Activated T-cell treated with anti-CD3 and anti-CD28 coated beads for 24 hours (primary cell): ENCODE measurements at regions not wholly inside any gene's neighbourhood (a gene's known extent, or its start where the extent isn't known, plus 50 kb on each side); places are given as distances from the start of the nearest gene placed in this dataset.
"Not testable (repeated sequence)": the region's sequence is repeated elsewhere in the genome, so short reads cannot be mapped to it uniquely, and the experiment has no call there.

ENCODE experiments used
- DNase-seq: peaks from one replicate; pipeline ENCODE4 v3.0.0-alpha.2; 2020; ENCODE audit warnings: low read depth

DNA sequence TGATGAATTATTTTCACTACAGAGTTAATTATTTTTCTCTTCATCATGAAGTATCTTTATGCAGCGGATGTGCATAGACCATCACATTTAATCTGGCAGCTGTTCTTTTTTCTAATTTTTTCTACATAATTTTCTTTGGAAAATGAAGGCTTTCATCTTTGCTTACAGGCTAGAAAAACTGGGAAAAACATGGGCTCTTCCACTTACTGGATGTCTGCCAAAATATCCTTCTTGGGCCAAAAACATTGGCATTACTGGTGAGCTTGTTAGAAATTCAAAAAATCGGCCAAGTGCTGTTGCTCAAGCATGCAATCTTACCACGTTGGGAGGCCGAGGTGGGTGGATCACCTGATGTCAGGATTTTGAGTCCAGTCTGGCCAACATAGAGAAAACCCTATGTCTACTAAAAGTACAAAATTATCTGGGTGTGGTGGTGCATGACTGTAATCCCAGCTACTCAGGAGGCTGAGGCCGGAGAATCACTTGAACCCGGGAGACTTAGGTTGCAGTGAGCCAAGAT is 176.8 kb downstream of the ZNF737 start:
- no peak for DNase-seq

DNA sequence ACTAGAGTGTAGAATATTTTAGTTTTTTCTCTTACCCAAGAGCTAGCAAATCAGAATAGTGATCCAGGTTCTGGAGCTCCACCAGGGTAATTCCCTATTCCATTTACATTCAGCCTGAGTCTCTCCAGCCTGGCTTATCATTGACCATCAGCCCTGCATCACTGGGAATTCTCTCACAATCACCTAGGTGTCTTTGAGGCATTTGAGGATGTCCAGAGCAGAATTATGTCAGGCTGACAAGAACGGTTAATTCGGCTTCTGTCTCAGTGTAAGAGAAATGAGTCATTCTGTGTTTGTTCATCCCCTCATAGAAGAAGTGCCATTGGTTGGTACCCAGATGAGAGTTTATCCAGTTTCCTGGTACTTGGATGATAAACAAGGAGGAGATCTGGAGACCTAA is 180.5 kb downstream of the ZNF737 start:
- DNase-seq, result no peak

GRCh38 chr19:20371911-20372310 is 193.7 kb downstream of the ZNF737 start:
- no peak for DNase-seq

GRCh38 chr19:20371304-20371703 is 194.3 kb downstream of the ZNF737 start:
- DNase-seq, result not testable (repeated sequence)

- DNase-seq, result no peak
Measured at GRCh38 chr19:20367811-20368294, 197.7 kb downstream of the ZNF737 start.

GRCh38 chr19:20365146-20365545 is 198.1 kb downstream of the ZNF486 start:
- DNase-seq, result no peak

GRCh38 chr19:20359933-20360720 is 193.1 kb downstream of the ZNF486 start:
- no peak for DNase-seq

DNA sequence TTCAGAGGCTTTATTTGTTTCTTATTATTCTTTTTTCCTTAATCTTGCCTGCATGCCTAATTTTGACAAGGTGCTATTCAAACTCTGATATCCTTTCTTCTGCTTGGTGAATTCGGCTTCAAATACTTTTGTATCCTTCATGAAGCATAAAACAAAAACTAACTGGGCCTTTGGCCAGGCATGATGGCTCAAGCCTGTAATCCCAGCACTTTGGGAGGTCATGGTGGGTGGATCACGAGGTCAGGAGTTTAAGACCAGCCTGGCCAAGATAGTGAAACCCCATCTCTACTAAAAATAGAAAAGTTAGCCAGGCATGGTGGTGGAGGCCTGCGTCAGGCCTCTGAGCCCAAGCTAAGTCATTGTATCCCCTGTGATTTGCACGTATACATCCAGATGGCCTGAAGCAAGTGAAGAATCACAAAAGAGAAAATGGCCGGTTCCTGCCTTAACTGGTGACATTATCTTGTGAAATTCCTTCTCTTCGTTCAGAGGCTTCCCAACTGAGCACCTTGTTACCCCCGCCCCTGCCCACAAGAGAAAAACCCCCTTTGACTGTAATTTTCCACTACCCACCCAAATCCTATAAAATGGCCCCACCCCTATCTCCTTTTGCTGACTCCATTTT is 191.9 kb downstream of the ZNF486 start:
- DNase-seq, result not testable (repeated sequence)

- no peak for DNase-seq
Measured at GRCh38 chr19:20357921-20358320, 190.9 kb downstream of the ZNF486 start.

GRCh38 chr19:20351244-20351643 is 184.2 kb downstream of the ZNF486 start:
- no peak for DNase-seq

GRCh38 chr19:20349206-20349605 is 182.2 kb downstream of the ZNF486 start:
- no peak for DNase-seq

DNA sequence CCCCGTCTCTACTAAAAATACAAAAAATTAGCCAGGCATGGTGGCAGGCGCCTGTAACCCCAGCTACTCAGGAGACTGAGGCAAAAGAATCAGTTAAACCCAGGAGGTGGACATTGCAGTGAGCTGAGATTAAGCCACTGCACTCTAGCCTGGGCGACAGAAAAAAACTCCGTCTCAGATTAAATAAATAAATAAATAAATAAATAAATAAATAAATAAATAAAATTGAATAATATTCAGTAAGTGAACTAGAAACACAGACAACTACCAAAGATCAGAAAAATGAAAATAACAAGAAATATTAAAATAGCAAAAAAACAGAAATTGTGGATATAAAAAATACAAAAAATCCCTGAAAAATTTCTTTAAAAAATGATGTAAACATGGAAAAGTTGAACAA is 172.4 kb downstream of the ZNF486 start:
- DNase-seq, result no peak

DNA sequence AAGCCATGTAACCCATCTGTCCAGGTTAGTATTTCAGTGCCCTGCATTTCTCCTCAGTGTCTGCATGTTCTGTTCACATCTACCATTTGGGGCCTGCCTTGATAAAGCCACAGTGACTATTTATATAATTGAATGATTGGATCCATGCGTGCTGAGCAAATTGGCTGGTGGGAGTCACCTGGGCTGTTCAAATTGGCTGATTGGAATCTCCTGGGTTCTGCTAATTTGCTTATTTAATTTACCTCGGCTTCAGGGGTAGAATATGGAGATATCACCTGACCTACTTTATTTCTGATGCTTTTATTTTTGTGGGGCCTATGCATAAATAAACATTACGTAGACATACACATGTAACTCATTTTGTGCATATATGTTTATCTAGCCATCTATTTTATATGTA is 167.7 kb downstream of the ZNF486 start:
- DNase-seq, result no peak

DNA sequence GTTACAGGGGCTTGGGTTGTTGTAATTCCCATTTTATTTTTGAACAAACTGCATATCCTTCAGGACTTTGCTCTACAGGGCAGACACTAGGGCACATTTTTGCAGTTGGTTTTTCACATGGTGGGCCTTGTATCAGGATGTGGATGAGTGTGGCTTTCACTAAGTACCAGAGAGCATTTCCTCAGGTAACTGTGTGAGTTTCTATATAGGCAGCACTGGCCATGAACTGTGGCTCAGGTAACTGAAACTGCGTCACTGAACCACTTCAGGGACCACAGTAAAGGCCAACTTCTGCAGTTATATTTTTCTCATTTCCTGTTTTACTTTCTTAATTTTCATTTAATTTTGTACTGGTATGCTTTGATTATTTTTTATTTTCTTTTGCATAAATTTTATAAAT is 166.5 kb downstream of the ZNF486 start:
- DNase-seq, result no peak

DNA sequence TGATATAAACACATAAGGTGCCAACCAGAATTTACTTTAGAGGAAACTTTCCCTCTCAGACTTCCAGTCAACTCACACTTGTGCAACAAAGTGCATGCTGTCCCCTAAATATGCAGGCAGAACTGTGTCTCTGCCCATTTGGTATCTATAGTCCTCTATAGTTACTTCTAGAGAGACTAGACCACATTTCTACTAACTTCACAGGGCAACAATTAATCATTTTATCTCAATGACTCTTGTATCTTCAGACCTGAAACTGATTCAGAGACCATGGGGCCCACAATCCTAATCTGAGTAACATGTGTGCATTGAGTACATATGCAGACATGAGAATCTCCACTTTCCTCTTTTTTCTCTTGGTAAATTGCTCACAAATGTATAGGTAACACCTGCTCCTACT is 158.1 kb downstream of the ZNF486 start:
- no peak for DNase-seq

GRCh38 chr19:20321139-20321763 is 154.2 kb downstream of the ZNF486 start:
- no peak for DNase-seq

- DNase-seq, result no peak
Measured at GRCh38 chr19:20320191-20320590, 153.2 kb downstream of the ZNF486 start.

- DNase-seq, result no peak
Measured at GRCh38 chr19:20318616-20319015, 151.6 kb downstream of the ZNF486 start.

DNA sequence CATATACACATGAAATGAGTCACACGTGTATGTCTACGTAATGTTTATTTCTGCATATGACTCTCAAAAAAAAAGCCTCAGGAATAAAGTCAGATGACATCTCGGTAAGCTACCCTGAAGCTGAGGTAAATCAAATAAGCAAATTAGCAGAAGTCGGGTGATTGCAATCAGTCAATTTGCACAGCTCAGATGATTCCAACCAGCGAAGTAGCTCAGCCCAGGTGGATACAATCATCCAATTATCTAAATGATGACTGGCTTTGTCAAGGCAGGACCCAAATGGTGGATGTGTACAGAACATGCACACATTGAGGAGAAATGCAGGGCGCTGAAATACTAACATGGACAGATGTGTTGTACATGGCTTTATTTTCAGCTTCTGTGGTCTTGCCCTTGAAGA is 148.5 kb downstream of the ZNF486 start:
- no peak for DNase-seq

DNA sequence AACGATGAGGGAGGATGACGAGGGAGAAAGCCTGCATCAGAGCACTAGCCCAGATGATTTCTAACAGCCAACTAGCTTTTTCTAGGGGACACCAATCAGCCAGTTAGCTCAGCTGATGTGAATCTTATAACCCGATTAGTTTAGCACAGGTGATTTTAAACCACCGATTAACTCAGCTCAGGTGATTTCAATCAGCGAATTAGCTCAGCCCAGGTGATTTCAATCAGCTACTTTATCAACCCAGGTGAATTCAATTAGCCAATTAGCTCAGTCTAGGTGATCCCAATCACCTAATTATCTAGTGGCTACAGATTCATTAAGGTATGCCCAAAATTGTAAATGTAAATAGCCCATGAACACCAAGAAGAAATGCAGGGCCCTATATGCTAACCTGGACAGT is 146.9 kb downstream of the ZNF486 start:
- no peak for DNase-seq

GRCh38 chr19:20307127-20307526 is 140.1 kb downstream of the ZNF486 start:
- no peak for DNase-seq

- not testable (repeated sequence) for DNase-seq
Measured at GRCh38 chr19:20296314-20296713, 129.3 kb downstream of the ZNF486 start.

- DNase-seq, result no peak
Measured at GRCh38 chr19:20294181-20294580, 127.2 kb downstream of the ZNF486 start.
